Type B pancreatic cell (in vitro differentiated cells): ENCODE measurements at regions not wholly inside any gene's neighbourhood (a gene's known extent, or its start where the extent isn't known, plus 50 kb on each side); places are given as distances from the start of the nearest gene placed in this dataset.
"Not testable (repeated sequence)": the region's sequence is repeated elsewhere in the genome, so short reads cannot be mapped to it uniquely, and the experiment has no call there.

Source experiments
- DNase-seq: peaks from one replicate; pipeline ENCODE4 v3.0.0; 2021; ENCODE audit warnings: mixed read lengths; ENCODE audit not compliant: unreplicated experiment; ENCODE audit errors: extremely low spot score
- H3K27ac Mint-ChIP-seq: 2 replicates; pipeline ENCODE4 v1.8.0; 2021; ENCODE audit warnings: mild to moderate bottlenecking, mixed read lengths
- H3K27me3 Mint-ChIP-seq: 2 replicates; pipeline ENCODE4 v1.8.0; 2021; ENCODE audit warnings: mixed read lengths
- H3K36me3 Mint-ChIP-seq: 2 replicates; pipeline ENCODE4 v1.8.0; 2021; ENCODE audit warnings: mixed read lengths
- H3K4me1 Mint-ChIP-seq: one replicate; pipeline ENCODE4 v1.8.0; 2021; ENCODE audit warnings: mixed read lengths; ENCODE audit not compliant: unreplicated experiment
- H3K4me3 Mint-ChIP-seq: 2 replicates; pipeline ENCODE4 v1.8.0; 2021; ENCODE audit warnings: mild to moderate bottlenecking, mixed read lengths
- H3K9me3 Mint-ChIP-seq: 2 replicates; pipeline ENCODE4 v1.8.0; 2021; ENCODE audit warnings: mixed read lengths

GRCh38 chr2:87538268-87538667 is 209.6 kb upstream of the PLGLB2 start:
- H3K36me3 Mint-ChIP-seq, H3K27me3 Mint-ChIP-seq, H3K4me1 Mint-ChIP-seq, DNase-seq, H3K27ac Mint-ChIP-seq, H3K9me3 Mint-ChIP-seq, H3K4me3 Mint-ChIP-seq: not testable (repeated sequence)

- not testable (repeated sequence) for H3K27ac Mint-ChIP-seq, H3K9me3 Mint-ChIP-seq, H3K4me3 Mint-ChIP-seq
Measured at GRCh38 chr2:87539151-87539943, 208.5 kb upstream of the PLGLB2 start.

GRCh38 chr2:87540242-87540641 is 207.6 kb upstream of the PLGLB2 start:
- not testable (repeated sequence) for DNase-seq, H3K9me3 Mint-ChIP-seq, H3K27ac Mint-ChIP-seq, H3K4me1 Mint-ChIP-seq, H3K27me3 Mint-ChIP-seq, H3K36me3 Mint-ChIP-seq, H3K4me3 Mint-ChIP-seq

More at GRCh38 chr2:87539151-87539943, 208.5 kb upstream of the PLGLB2 start:
- DNase-seq, H3K4me1 Mint-ChIP-seq, H3K36me3 Mint-ChIP-seq, H3K27me3 Mint-ChIP-seq: not testable (repeated sequence)

GRCh38 chr2:87542599-87543174 is 205.2 kb upstream of the PLGLB2 start:
- not testable (repeated sequence) for H3K36me3 Mint-ChIP-seq, DNase-seq, H3K9me3 Mint-ChIP-seq, H3K27me3 Mint-ChIP-seq, H3K4me1 Mint-ChIP-seq
- peak overlapping the region; percentile 59 for H3K4me3 Mint-ChIP-seq
- peak overlapping the region; percentile 64 for H3K27ac Mint-ChIP-seq

GRCh38 chr2:87543797-87544196 is 204.1 kb upstream of the PLGLB2 start:
- not testable (repeated sequence) for H3K4me3 Mint-ChIP-seq, H3K27ac Mint-ChIP-seq, H3K9me3 Mint-ChIP-seq, DNase-seq, H3K27me3 Mint-ChIP-seq, H3K4me1 Mint-ChIP-seq, H3K36me3 Mint-ChIP-seq

- not testable (repeated sequence) for DNase-seq, H3K9me3 Mint-ChIP-seq, H3K27me3 Mint-ChIP-seq, H3K4me1 Mint-ChIP-seq, H3K4me3 Mint-ChIP-seq, H3K27ac Mint-ChIP-seq, H3K36me3 Mint-ChIP-seq
Measured at GRCh38 chr2:87547106-87547505, 200.8 kb upstream of the PLGLB2 start.

- DNase-seq, H3K4me3 Mint-ChIP-seq, H3K9me3 Mint-ChIP-seq, H3K27me3 Mint-ChIP-seq, H3K36me3 Mint-ChIP-seq, H3K27ac Mint-ChIP-seq, H3K4me1 Mint-ChIP-seq: not testable (repeated sequence)
Measured at GRCh38 chr2:87547966-87548365, 199.9 kb upstream of the PLGLB2 start.

GRCh38 chr2:87548681-87549536 is 199.0 kb upstream of the PLGLB2 start:
- not testable (repeated sequence) for H3K27me3 Mint-ChIP-seq, H3K9me3 Mint-ChIP-seq, H3K4me3 Mint-ChIP-seq, H3K27ac Mint-ChIP-seq, H3K36me3 Mint-ChIP-seq, H3K4me1 Mint-ChIP-seq, DNase-seq

GRCh38 chr2:87549561-87550202 is 198.2 kb upstream of the PLGLB2 start:
- H3K27ac Mint-ChIP-seq, H3K4me3 Mint-ChIP-seq, DNase-seq, H3K9me3 Mint-ChIP-seq, H3K27me3 Mint-ChIP-seq, H3K4me1 Mint-ChIP-seq, H3K36me3 Mint-ChIP-seq: not testable (repeated sequence)

GRCh38 chr2:87554678-87555077 is 193.2 kb upstream of the PLGLB2 start:
- H3K4me3 Mint-ChIP-seq, H3K4me1 Mint-ChIP-seq, H3K27ac Mint-ChIP-seq, H3K36me3 Mint-ChIP-seq, H3K27me3 Mint-ChIP-seq, H3K9me3 Mint-ChIP-seq, DNase-seq: not testable (repeated sequence)

- not testable (repeated sequence) for H3K4me3 Mint-ChIP-seq, H3K27me3 Mint-ChIP-seq, H3K9me3 Mint-ChIP-seq, H3K4me1 Mint-ChIP-seq, H3K27ac Mint-ChIP-seq, H3K36me3 Mint-ChIP-seq, DNase-seq
Measured at GRCh38 chr2:87555082-87555481, 192.8 kb upstream of the PLGLB2 start.

- not testable (repeated sequence) for H3K27me3 Mint-ChIP-seq, DNase-seq, H3K4me3 Mint-ChIP-seq, H3K36me3 Mint-ChIP-seq, H3K27ac Mint-ChIP-seq, H3K4me1 Mint-ChIP-seq, H3K9me3 Mint-ChIP-seq
Measured at GRCh38 chr2:87559001-87559400, 188.9 kb upstream of the PLGLB2 start.

GRCh38 chr2:87559735-87560134 is 188.2 kb upstream of the PLGLB2 start:
- not testable (repeated sequence) for H3K27ac Mint-ChIP-seq, DNase-seq, H3K4me1 Mint-ChIP-seq, H3K9me3 Mint-ChIP-seq, H3K36me3 Mint-ChIP-seq, H3K4me3 Mint-ChIP-seq, H3K27me3 Mint-ChIP-seq
